ENCODE measurements at regions not wholly inside any gene's neighbourhood (a gene's known extent, or its start where the extent isn't known, plus 50 kb on each side); places are given as distances from the start of the nearest gene placed in this dataset.

DNA sequence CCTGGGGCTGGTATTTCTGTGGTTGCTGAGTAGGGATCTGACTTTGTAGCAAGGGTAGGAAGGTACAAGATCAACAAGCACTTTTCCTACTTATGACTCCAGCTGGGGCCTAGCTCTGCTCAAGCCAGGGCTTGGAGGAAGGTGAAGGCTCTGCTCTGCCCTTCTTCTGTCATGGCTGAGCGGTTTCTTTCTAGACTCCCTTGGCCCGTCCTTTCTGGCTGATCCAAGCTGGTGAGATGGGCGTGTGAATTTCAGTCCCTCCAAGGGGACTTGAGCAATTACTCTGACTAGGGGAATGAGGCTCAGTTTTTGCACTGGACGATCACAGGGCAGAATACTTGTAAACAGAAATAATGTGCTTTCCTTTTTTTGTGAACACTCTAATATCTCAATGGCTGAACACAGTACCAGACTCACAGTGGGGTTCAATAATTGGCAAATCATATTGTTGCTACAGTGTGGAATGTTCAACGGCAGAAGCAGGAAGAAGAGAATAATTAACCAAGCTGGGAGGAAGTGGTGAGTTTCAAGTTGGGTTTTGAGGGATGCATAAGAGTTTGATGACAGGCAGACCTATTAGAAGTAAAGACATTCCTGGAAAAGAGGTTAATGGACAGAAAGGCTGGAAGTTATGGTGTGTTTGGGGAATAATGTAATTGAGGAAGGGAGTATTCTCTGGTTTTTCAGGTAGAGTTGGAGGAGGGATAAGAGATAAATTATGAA is 507.6 kb downstream of the MIAT start:
- Histone ChIP-seq H3K9me3 (ENCODE audit: insufficient read depth, low read depth, low read length) (no peaks in the 10 kb centered on the region), H3K36me3 (ENCODE audit: insufficient read depth, low read length) (no peaks in the 10 kb centered on the region), H3K27ac (ENCODE audit: low read depth, low read length) (no peak overlapping the region), H3K27me3 (ENCODE audit: insufficient read depth, low read length) (no peaks in the 10 kb centered on the region), H2AFZ (ENCODE audit: low read depth, low read length) (no peak overlapping the region), H3K4me2 (ENCODE audit: low read length) (no peak overlapping the region), H3K4me3 (ENCODE audit: insufficient read depth, low read depth, low read length) (no peak overlapping the region), H3K79me2 (ENCODE audit: insufficient read depth, low read length) (no peaks in the 10 kb centered on the region), H3K4me1 (ENCODE audit: insufficient read depth, low read length) (no peaks in the 10 kb centered on the region), H3K9ac (ENCODE audit: low read length) (no peak overlapping the region), H4K20me1 (ENCODE audit: insufficient read depth, low read length) (no peaks in the 10 kb centered on the region)
- Mint-ChIP-seq H3K27me3 (ENCODE audit: low read depth, unreplicated experiment) (peaks cover 22% of the 10 kb centered on the region), H3K4me1 (ENCODE audit: low read depth, unreplicated experiment) (peaks cover 10% of the 10 kb centered on the region), H3K4me3 (ENCODE audit: unreplicated experiment) (no peak overlapping the region), H3K36me3 (ENCODE audit: low read depth, unreplicated experiment) (peaks cover 2% of the 10 kb centered on the region), H3K9me3 (ENCODE audit: unreplicated experiment) (peaks cover 6% of the 10 kb centered on the region), H3K27ac (ENCODE audit: unreplicated experiment) (no peak overlapping the region)
- no peak for DNase-seq (ENCODE audit: low read depth)
- no peak for TF ChIP-seq CTCF (IDR thresholded peaks at IDR 0.05; ENCODE audit: insufficient read depth, low read depth, low read length)
- TF ChIP-seq EZH2 (IDR thresholded peaks at IDR 0.05; ENCODE audit: insufficient read depth, low read length) = no peak
- FAIRE-seq = no peak

GRCh38 chr22:27168681-27169080 is 511.3 kb downstream of the MIAT start:
- peaks cover 9% of the 10 kb centered on the region for H3K27me3 Mint-ChIP-seq (ENCODE audit: low read depth, unreplicated experiment)
- no peaks in the 10 kb centered on the region for H3K79me2 ChIP-seq (ENCODE audit: insufficient read depth, low read length)
- no peak overlapping the region for H3K27ac Mint-ChIP-seq (ENCODE audit: unreplicated experiment)
- H3K4me3 ChIP-seq (ENCODE audit: insufficient read depth, low read depth, low read length) = no peak overlapping the region
- DNase-seq (ENCODE audit: low read depth) (no peak), FAIRE-seq (no peak)
- no peak overlapping the region for H3K4me3 Mint-ChIP-seq (ENCODE audit: unreplicated experiment)
- peaks cover 9% of the 10 kb centered on the region for H3K4me1 ChIP-seq (ENCODE audit: insufficient read depth, low read length)
- peaks cover 5% of the 10 kb centered on the region for H3K4me1 Mint-ChIP-seq (ENCODE audit: low read depth, unreplicated experiment)
- peaks cover 2% of the 10 kb centered on the region for H3K36me3 Mint-ChIP-seq (ENCODE audit: low read depth, unreplicated experiment)
- H2AFZ ChIP-seq (ENCODE audit: low read depth, low read length) = no peak overlapping the region
- no peaks in the 10 kb centered on the region for H3K27me3 ChIP-seq (ENCODE audit: insufficient read depth, low read length)
- TF ChIP-seq CTCF (IDR thresholded peaks at IDR 0.05; ENCODE audit: insufficient read depth, low read depth, low read length) (no peak), EZH2 (IDR thresholded peaks at IDR 0.05; ENCODE audit: insufficient read depth, low read length) (no peak)
- H3K36me3 ChIP-seq (ENCODE audit: insufficient read depth, low read length) = no peaks in the 10 kb centered on the region
- no peaks in the 10 kb centered on the region for H4K20me1 ChIP-seq (ENCODE audit: insufficient read depth, low read length)
- H3K4me2 ChIP-seq (ENCODE audit: low read length) = no peak overlapping the region
- H3K9me3 Mint-ChIP-seq (ENCODE audit: unreplicated experiment) = peaks cover 2% of the 10 kb centered on the region
- no peak overlapping the region for H3K9ac ChIP-seq (ENCODE audit: low read length)
- H3K9me3 ChIP-seq (ENCODE audit: insufficient read depth, low read depth, low read length) = no peaks in the 10 kb centered on the region
- no peak overlapping the region for H3K27ac ChIP-seq (ENCODE audit: low read depth, low read length)

DNA sequence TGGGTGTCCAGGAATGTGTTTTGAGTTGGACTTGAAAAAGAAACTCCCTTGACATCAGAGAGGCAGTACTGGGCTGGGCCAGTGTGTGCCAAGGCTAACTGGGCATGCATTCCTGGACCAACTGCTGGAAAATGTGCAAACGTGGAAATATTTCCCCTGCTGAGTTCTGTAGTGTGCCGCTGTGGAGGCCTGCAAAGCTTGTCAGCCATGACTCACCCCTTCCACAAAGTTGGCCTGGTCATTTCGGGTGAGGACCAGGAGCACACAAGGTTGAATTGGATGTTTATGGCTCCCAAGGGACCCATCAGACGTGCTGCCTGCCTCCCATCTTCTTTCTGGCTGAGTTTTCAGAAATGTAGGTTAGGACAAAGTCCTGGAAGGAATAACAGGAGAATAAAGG is 513.1 kb downstream of the MIAT start:
- no peaks in the 10 kb centered on the region for H3K9me3 ChIP-seq (ENCODE audit: insufficient read depth, low read depth, low read length)
- Mint-ChIP-seq H3K4me1 (ENCODE audit: low read depth, unreplicated experiment) (no peaks in the 10 kb centered on the region), H3K9me3 (ENCODE audit: unreplicated experiment) (peaks cover 2% of the 10 kb centered on the region), H3K4me3 (ENCODE audit: unreplicated experiment) (no peak overlapping the region), H3K36me3 (ENCODE audit: low read depth, unreplicated experiment) (peaks cover 2% of the 10 kb centered on the region), H3K27me3 (ENCODE audit: low read depth, unreplicated experiment) (peaks cover 9% of the 10 kb centered on the region), H3K27ac (ENCODE audit: unreplicated experiment) (no peak overlapping the region)
- no peak overlapping the region for H3K4me3 ChIP-seq (ENCODE audit: insufficient read depth, low read depth, low read length)
- H3K9ac ChIP-seq (ENCODE audit: low read length) = no peak overlapping the region
- peak overlapping the region; percentile 44 for H3K4me2 ChIP-seq (ENCODE audit: low read length)
- TF ChIP-seq CTCF (IDR thresholded peaks at IDR 0.05; ENCODE audit: insufficient read depth, low read depth, low read length) (no peak), EZH2 (IDR thresholded peaks at IDR 0.05; ENCODE audit: insufficient read depth, low read length) (no peak)
- H3K4me1 ChIP-seq (ENCODE audit: insufficient read depth, low read length) = peaks cover 9% of the 10 kb centered on the region
- no peaks in the 10 kb centered on the region for H3K27me3 ChIP-seq (ENCODE audit: insufficient read depth, low read length)
- H4K20me1 ChIP-seq (ENCODE audit: insufficient read depth, low read length) = no peaks in the 10 kb centered on the region
- H3K79me2 ChIP-seq (ENCODE audit: insufficient read depth, low read length) = no peaks in the 10 kb centered on the region
- peak overlapping the region; percentile 44 for H3K27ac ChIP-seq (ENCODE audit: low read depth, low read length)
- no peaks in the 10 kb centered on the region for H3K36me3 ChIP-seq (ENCODE audit: insufficient read depth, low read length)
- FAIRE-seq = peak; percentile 81
- H2AFZ ChIP-seq (ENCODE audit: low read depth, low read length) = peak overlapping the region; percentile 31
- DNase-seq (ENCODE audit: low read depth) = peak; percentile 76

Measured in astrocyte (in vitro differentiated cells and primary cell).